ENCODE measurements at regions not wholly inside any gene's neighbourhood (a gene's known extent, or its start where the extent isn't known, plus 50 kb on each side); places are given as distances from the start of the nearest gene placed in this dataset.

DNA sequence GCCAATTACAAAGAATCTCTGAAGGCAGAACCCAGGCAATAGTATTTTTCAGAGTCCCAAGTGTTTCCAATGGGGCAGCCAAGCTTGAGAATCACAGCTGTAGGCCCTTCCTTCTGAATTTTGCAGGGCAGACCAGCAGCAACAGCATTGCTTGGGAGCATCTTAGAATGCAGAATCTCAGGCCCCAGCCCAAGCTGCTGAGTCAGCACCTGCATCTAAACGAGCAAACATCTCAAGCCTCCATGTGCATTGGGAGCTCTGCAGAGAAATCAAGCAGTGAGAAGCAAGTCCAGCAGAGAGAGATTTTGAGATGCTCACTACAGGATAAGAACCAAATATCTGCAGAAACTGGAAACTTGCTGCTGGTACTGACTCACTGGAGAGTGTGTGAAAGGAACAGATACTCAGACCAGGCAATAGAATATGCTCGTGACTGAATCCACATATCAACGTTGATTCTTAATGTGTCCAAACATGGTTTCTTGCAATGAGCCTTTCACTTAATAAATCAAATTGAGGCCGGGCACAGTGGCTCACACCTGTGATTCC is 81.5 kb upstream of the TNFSF11 start:
- Mint-ChIP-seq H3K27me3 (ENCODE audit: insufficient read depth, low read depth, poor library complexity) (no peaks in the 10 kb centered on the region), H3K27ac (no peak overlapping the region)

More for the DNA sequence above, 81.5 kb upstream of the TNFSF11 start:
- no peaks in the 10 kb centered on the region for H3K27me3 ChIP-seq (ENCODE audit: insufficient read depth)
- H4K20me1 ChIP-seq (replicated peaks; ENCODE audit: insufficient read depth): no peaks in the 10 kb centered on the region
- 0 out of 2 replicates have a peak, but pooled peaks cover 6% of the 10 kb centered on the region for H3K9me2 ChIP-seq (ENCODE audit: insufficient read depth)
- H3K79me2 ChIP-seq (replicated peaks; ENCODE audit: insufficient read depth): no peaks in the 10 kb centered on the region
- 0 out of 2 replicates have a peak overlapping the region, but pooled peaks have one; percentile 47 for H2AFZ ChIP-seq
- Mint-ChIP-seq H3K4me1 (no peaks in the 10 kb centered on the region), H3K36me3 (ENCODE audit: low read depth) (no peaks in the 10 kb centered on the region), H3K9me3 (no peaks in the 10 kb centered on the region), H3K4me3 (no peak overlapping the region)
- H3K4me3 ChIP-seq: no peak overlapping the region
- no peaks in the 10 kb centered on the region for H3F3A ChIP-seq (replicated peaks; ENCODE audit: low read depth)
- no peak for ATAC-seq
- no peak overlapping the region for H3K27ac ChIP-seq (ENCODE audit: low read depth)
- no peak overlapping the region for H3K4me2 ChIP-seq
- no peaks in the 10 kb centered on the region for H3K4me1 ChIP-seq (ENCODE audit: insufficient read depth)
- no peak for DNase-seq (ENCODE audit: low spot score)
- H3K36me3 ChIP-seq (ENCODE audit: insufficient read depth): no peaks in the 10 kb centered on the region
- TF ChIP-seq EZH2phosphoT487 (IDR thresholded peaks at IDR 0.05; ENCODE audit: unreplicated experiment): no peak
- TF ChIP-seq ZNF114 (CRISPR knock-in tag; IDR thresholded peaks at IDR 0.05): no peak
- TF ChIP-seq, protein P1, sequence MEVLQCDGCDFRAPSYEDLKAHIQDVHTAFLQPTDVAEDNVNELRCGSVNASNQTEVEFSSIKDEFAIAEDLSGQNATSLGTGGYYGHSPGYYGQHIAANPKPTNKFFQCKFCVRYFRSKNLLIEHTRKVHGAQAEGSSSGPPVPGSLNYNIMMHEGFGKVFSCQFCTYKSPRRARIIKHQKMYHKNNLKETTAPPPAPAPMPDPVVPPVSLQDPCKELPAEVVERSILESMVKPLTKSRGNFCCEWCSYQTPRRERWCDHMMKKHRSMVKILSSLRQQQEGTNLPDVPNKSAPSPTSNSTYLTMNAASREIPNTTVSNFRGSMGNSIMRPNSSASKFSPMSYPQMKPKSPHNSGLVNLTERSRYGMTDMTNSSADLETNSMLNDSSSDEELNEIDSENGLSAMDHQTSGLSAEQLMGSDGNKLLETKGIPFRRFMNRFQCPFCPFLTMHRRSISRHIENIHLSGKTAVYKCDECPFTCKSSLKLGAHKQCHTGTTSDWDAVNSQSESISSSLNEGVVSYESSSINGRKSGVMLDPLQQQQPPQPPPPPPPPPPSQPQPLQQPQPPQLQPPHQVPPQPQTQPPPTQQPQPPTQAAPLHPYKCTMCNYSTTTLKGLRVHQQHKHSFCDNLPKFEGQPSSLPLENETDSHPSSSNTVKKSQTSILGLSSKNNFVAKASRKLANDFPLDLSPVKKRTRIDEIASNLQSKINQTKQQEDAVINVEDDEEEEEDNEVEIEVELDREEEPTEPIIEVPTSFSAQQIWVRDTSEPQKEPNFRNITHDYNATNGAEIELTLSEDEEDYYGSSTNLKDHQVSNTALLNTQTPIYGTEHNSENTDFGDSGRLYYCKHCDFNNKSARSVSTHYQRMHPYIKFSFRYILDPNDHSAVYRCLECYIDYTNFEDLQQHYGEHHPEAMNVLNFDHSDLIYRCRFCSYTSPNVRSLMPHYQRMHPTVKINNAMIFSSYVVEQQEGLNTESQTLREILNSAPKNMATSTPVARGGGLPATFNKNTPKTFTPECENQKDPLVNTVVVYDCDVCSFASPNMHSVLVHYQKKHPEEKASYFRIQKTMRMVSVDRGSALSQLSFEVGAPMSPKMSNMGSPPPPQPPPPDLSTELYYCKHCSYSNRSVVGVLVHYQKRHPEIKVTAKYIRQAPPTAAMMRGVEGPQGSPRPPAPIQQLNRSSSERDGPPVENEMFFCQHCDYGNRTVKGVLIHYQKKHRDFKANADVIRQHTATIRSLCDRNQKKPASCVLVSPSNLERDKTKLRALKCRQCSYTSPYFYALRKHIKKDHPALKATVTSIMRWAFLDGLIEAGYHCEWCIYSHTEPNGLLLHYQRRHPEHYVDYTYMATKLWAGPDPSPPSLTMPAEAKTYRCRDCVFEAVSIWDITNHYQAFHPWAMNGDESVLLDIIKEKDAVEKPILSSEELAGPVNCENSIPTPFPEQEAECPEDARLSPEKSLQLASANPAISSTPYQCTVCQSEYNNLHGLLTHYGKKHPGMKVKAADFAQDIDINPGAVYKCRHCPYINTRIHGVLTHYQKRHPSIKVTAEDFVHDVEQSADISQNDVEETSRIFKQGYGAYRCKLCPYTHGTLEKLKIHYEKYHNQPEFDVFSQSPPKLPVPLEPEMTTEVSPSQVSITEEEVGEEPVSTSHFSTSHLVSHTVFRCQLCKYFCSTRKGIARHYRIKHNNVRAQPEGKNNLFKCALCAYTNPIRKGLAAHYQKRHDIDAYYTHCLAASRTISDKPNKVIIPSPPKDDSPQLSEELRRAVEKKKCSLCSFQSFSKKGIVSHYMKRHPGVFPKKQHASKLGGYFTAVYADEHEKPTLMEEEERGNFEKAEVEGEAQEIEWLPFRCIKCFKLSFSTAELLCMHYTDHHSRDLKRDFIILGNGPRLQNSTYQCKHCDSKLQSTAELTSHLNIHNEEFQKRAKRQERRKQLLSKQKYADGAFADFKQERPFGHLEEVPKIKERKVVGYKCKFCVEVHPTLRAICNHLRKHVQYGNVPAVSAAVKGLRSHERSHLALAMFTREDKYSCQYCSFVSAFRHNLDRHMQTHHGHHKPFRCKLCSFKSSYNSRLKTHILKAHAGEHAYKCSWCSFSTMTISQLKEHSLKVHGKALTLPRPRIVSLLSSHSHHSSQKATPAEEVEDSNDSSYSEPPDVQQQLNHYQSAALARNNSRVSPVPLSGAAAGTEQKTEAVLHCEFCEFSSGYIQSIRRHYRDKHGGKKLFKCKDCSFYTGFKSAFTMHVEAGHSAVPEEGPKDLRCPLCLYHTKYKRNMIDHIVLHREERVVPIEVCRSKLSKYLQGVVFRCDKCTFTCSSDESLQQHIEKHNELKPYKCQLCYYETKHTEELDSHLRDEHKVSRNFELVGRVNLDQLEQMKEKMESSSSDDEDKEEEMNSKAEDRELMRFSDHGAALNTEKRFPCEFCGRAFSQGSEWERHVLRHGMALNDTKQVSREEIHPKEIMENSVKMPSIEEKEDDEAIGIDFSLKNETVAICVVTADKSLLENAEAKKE (CRISPR knock-in tag; IDR thresholded peaks at IDR 0.05): no peak
- no peak for TF ChIP-seq POLR2AphosphoS5 (IDR thresholded peaks at IDR 0.05; ENCODE audit: low read depth)
- TF ChIP-seq, protein P2, sequence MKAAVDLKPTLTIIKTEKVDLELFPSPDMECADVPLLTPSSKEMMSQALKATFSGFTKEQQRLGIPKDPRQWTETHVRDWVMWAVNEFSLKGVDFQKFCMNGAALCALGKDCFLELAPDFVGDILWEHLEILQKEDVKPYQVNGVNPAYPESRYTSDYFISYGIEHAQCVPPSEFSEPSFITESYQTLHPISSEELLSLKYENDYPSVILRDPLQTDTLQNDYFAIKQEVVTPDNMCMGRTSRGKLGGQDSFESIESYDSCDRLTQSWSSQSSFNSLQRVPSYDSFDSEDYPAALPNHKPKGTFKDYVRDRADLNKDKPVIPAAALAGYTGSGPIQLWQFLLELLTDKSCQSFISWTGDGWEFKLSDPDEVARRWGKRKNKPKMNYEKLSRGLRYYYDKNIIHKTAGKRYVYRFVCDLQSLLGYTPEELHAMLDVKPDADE (IDR thresholded peaks at IDR 0.05): no peak
- TF ChIP-seq ZNF331 (CRISPR knock-in tag; IDR thresholded peaks at IDR 0.05; ENCODE audit: low read depth): no peak
- TF ChIP-seq, protein P3, sequence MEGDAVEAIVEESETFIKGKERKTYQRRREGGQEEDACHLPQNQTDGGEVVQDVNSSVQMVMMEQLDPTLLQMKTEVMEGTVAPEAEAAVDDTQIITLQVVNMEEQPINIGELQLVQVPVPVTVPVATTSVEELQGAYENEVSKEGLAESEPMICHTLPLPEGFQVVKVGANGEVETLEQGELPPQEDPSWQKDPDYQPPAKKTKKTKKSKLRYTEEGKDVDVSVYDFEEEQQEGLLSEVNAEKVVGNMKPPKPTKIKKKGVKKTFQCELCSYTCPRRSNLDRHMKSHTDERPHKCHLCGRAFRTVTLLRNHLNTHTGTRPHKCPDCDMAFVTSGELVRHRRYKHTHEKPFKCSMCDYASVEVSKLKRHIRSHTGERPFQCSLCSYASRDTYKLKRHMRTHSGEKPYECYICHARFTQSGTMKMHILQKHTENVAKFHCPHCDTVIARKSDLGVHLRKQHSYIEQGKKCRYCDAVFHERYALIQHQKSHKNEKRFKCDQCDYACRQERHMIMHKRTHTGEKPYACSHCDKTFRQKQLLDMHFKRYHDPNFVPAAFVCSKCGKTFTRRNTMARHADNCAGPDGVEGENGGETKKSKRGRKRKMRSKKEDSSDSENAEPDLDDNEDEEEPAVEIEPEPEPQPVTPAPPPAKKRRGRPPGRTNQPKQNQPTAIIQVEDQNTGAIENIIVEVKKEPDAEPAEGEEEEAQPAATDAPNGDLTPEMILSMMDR (conservative IDR thresholded peaks at IDR 0.05; ENCODE audit: low read depth in 2 of 2): no peak
- no peak for TF ChIP-seq NANOG (IDR thresholded peaks at IDR 0.05; ENCODE audit: borderline replicate concordance)
- TF ChIP-seq JUNB (IDR thresholded peaks at IDR 0.05; ENCODE audit: unreplicated experiment): no peak
- TF ChIP-seq, protein P4, sequence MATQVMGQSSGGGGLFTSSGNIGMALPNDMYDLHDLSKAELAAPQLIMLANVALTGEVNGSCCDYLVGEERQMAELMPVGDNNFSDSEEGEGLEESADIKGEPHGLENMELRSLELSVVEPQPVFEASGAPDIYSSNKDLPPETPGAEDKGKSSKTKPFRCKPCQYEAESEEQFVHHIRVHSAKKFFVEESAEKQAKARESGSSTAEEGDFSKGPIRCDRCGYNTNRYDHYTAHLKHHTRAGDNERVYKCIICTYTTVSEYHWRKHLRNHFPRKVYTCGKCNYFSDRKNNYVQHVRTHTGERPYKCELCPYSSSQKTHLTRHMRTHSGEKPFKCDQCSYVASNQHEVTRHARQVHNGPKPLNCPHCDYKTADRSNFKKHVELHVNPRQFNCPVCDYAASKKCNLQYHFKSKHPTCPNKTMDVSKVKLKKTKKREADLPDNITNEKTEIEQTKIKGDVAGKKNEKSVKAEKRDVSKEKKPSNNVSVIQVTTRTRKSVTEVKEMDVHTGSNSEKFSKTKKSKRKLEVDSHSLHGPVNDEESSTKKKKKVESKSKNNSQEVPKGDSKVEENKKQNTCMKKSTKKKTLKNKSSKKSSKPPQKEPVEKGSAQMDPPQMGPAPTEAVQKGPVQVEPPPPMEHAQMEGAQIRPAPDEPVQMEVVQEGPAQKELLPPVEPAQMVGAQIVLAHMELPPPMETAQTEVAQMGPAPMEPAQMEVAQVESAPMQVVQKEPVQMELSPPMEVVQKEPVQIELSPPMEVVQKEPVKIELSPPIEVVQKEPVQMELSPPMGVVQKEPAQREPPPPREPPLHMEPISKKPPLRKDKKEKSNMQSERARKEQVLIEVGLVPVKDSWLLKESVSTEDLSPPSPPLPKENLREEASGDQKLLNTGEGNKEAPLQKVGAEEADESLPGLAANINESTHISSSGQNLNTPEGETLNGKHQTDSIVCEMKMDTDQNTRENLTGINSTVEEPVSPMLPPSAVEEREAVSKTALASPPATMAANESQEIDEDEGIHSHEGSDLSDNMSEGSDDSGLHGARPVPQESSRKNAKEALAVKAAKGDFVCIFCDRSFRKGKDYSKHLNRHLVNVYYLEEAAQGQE (IDR thresholded peaks at IDR 0.05; ENCODE audit: unreplicated experiment): no peak
- no peak for TF ChIP-seq CREB1 (CRISPR knock-in tag; IDR thresholded peaks at IDR 0.05; ENCODE audit: low read depth)
- TF ChIP-seq STAT1 (IDR thresholded peaks at IDR 0.05; ENCODE audit: unreplicated experiment): no peak
